CD4-positive, alpha-beta T cell (primary cell): ENCODE measurements at regions not wholly inside any gene's neighbourhood (a gene's known extent, or its start where the extent isn't known, plus 50 kb on each side); places are given as distances from the start of the nearest gene placed in this dataset.

Experiments used
- ATAC-seq: fragments of 200-7000 bp; cut with Tn5 transposase; one replicate; pipeline ENCODE4 v1.10.0; 2022; ENCODE audit warnings: mild to moderate bottlenecking; ENCODE audit not compliant: poor library complexity
- CTCF ChIA-PET: fragments of 350-600 bp; sonication (Branson Sonifier 250); formaldehyde crosslinking; loops from one replicate; lab custom pipeline; 2021; ENCODE audit warnings: antibody characterized with exemption, inconsistent platforms; lab: Charles Lee
- POLR2A ChIA-PET: fragments of 350-600 bp; sonication (Branson Sonifier 250); formaldehyde crosslinking; loops from one replicate; lab custom pipeline; 2021; ENCODE audit warnings: antibody characterized with exemption, inconsistent platforms; lab: Charles Lee
- DNase-seq, 14 experiments: peaks; one replicate each; pipeline ENCODE4 v3.0.0-alpha.2; 2013 to 2020; ENCODE audit warnings: mixed read lengths in 2 of 14
- H3K27ac ChIP-seq, 2 donors: one replicate each; pipeline versions ENCODE4 v1.5.1 to v1.7.0; 2013; ENCODE audit warnings: low read length in 2 of 2, low read depth in 1 of 2, mild to moderate bottlenecking in 1 of 2
- H3K27me3 ChIP-seq, 2 experiments: 1 replicate in 1 of 2; 2 replicates in 1 of 2; pipeline versions ENCODE4 v1.6.1 to v1.7.0; 2013; ENCODE audit warnings: low read length in 2 of 2, control low read depth in 1 of 2, mild to moderate bottlenecking in 1 of 2, moderate library complexity in 1 of 2; ENCODE audit not compliant: insufficient read depth in 2 of 2, control insufficient read depth in 1 of 2
- H3K36me3 ChIP-seq: one replicate; pipeline ENCODE4 v1.6.1; 2013; ENCODE audit warnings: low read length, control low read depth; ENCODE audit not compliant: insufficient read depth
- H3K4me1 ChIP-seq: one replicate; pipeline ENCODE4 v1.6.1; 2013; ENCODE audit warnings: low read length, control low read depth; ENCODE audit not compliant: insufficient read depth
- H3K4me3 ChIP-seq: one replicate; pipeline ENCODE4 v1.5.1; 2013; ENCODE audit warnings: mild to moderate bottlenecking, low read length, moderate library complexity
- H3K9me3 ChIP-seq, 2 experiments: 1 replicate in 1 of 2; 2 replicates in 1 of 2; pipeline versions ENCODE4 v1.6.1 to v1.7.0; 2013; ENCODE audit warnings: low read length in 2 of 2, mild to moderate bottlenecking in 2 of 2, control low read depth in 1 of 2, moderate library complexity in 1 of 2; ENCODE audit not compliant: control insufficient read depth in 1 of 2, insufficient read depth in 1 of 2
- H3K27ac Mint-ChIP-seq: one replicate; pipeline ENCODE4 v1.8.0; 2020; ENCODE audit warnings: mixed read lengths
- H3K27me3 Mint-ChIP-seq: one replicate; pipeline ENCODE4 v1.8.0; 2021; ENCODE audit warnings: mixed read lengths
- H3K36me3 Mint-ChIP-seq: one replicate; pipeline ENCODE4 v1.8.0; 2021; ENCODE audit warnings: low read depth, mixed read lengths
- H3K4me1 Mint-ChIP-seq: one replicate; pipeline ENCODE4 v1.8.0; 2021; ENCODE audit warnings: low read depth, mixed read lengths
- H3K4me3 Mint-ChIP-seq: one replicate; pipeline ENCODE4 v1.8.0; 2020; ENCODE audit warnings: mild to moderate bottlenecking, mixed read lengths
- H3K9me3 Mint-ChIP-seq: one replicate; pipeline ENCODE4 v1.8.0; 2020; ENCODE audit warnings: mixed read lengths
- CTCF ChIP-seq: fragments of 200-600 bp; IDR thresholded peaks from one replicate; pipeline ENCODE4 v1.8.0; 2022; ENCODE audit warnings: antibody characterized with exemption, mild to moderate bottlenecking
- intact Hi-C, 2 experiments: fragments of 100-400 bp; cut with DNase I in 1 of 2; cut with micrococcal nuclease in 1 of 2; formaldehyde crosslinking; loops; one replicate each; pipeline versions ENCODE4 v1.15.1 to v1.9.0; 2023 to 2025; cut with DNase I, micrococcal nuclease

DNA sequence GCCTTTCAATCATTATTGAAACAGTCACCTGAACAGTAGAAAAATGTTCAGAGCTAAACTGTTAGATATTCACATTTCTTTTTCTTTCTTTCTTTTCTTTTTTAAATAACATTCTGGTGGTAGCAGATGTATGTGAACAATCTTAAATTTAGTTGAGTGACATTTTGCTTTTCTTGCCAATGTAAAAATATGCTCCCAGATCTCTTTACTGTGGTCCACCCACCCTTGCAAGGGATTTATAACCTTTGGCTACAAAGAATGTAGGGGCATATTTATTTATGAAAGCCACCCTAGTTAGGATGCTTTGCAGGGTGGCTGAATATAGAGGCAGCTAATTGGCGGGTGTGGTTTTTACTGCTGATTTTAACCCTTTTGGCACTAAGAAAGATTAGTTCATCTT, 473.9 kb downstream of the MFSD1 start:
- intact Hi-C loops = no loop called here
- H3K27ac ChIP-seq = no peak overlapping the region
- Mint-ChIP-seq H3K4me3 (no peak overlapping the region), H3K27me3 (no peaks in the 10 kb centered on the region), H3K4me1 (no peaks in the 10 kb centered on the region), H3K27ac (no peak overlapping the region), H3K9me3 (peaks cover 2% of the 10 kb centered on the region), H3K36me3 (no peaks in the 10 kb centered on the region)
- ATAC-seq (no peak), DNase-seq (no peak)
- ChIA-PET POLR2A (no interaction called here), CTCF (no interaction called here)
- H3K9me3 ChIP-seq = no peaks in the 10 kb centered on the region
- no peaks in the 10 kb centered on the region for H3K4me1 ChIP-seq
- no peaks in the 10 kb centered on the region for H3K36me3 ChIP-seq
- H3K4me3 ChIP-seq = no peak overlapping the region
- TF ChIP-seq CTCF = no peak
- H3K27me3 ChIP-seq = no peaks in the 10 kb centered on the region

DNA sequence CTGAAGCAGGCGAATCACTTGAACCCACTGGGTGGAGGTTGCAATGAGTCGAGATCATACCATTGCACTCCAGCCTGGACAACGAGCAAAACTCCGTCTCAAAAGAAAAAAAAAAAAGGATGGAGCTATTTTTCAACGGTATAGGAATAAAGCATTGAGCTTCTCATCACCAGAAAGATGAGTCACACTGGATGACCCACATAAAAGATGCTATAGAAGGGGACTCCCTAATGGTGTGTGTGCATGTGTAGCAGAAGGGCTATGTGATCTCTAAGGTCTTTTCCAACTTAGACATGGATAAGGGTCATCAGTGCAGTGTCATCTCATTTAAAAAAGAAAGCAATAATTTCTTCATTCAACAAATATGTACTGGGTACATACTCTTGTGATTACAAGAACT, 476.0 kb downstream of the MFSD1 start:
- Histone ChIP-seq H3K27ac (no peak overlapping the region), H3K27me3 (no peaks in the 10 kb centered on the region), H3K9me3 (no peaks in the 10 kb centered on the region), H3K36me3 (no peaks in the 10 kb centered on the region), H3K4me1 (no peaks in the 10 kb centered on the region), H3K4me3 (no peak overlapping the region)
- intact Hi-C loops = no loop called here
- DNase-seq (no peak), ATAC-seq (no peak)
- TF ChIP-seq CTCF = no peak
- ChIA-PET CTCF (no interaction called here), POLR2A (no interaction called here)
- no peak overlapping the region for H3K4me3 Mint-ChIP-seq
- H3K36me3 Mint-ChIP-seq = no peaks in the 10 kb centered on the region
- H3K27me3 Mint-ChIP-seq = no peaks in the 10 kb centered on the region
- H3K4me1 Mint-ChIP-seq = no peaks in the 10 kb centered on the region
- H3K9me3 Mint-ChIP-seq = peaks cover 2% of the 10 kb centered on the region
- H3K27ac Mint-ChIP-seq = no peak overlapping the region

DNA sequence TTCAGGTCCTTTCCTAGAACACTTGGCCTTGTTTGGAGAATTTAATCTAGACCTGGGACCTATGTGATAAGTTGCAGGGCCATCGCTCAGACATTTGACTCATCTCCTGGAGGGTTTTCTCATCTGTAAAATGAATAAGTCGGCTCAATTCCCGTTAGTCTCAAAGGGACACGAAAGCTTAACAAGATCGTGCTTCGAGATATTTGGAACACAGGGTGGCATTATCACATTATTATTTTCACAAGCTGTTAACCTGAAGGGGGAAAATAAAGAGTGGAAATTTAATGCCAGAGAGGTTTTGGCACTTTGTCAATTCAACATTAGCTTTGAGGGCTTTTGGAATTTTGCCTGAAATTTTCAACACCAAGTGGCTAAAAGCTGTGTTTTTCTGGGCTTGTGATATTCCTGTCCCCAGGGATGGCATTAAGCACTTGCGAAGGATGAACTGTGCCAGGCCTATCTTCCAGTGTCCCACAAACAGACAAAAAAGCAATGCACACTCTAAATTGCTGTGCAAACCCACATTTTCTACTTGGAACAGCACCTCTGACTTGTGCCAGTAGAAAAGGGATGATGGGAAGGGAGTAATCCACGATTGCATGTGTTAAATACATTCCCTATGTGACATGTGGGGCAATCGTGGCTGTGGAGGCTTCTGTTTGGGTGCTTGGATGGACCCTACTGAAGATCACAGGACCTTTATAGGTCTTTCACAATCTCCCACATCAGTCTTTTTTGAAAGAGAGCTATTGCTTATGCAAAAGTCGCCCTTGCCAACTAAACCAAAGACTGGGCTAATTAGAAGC, 478.7 kb downstream of the MFSD1 start:
- ChIA-PET POLR2A (no interaction called here), CTCF (interaction anchor here (1.4 kb wide), 1 partner anchor 20 kb away, joined by 3 read pairs; no protein-coding TSS in a partner anchor)
- no peak for TF ChIP-seq CTCF
- H3K27ac ChIP-seq = no peak overlapping the region
- no peaks in the 10 kb centered on the region for H3K27me3 ChIP-seq
- no peaks in the 10 kb centered on the region for H3K4me1 Mint-ChIP-seq
- ATAC-seq = no peak
- H3K4me3 ChIP-seq = no peak overlapping the region
- no peaks in the 10 kb centered on the region for H3K36me3 Mint-ChIP-seq
- H3K4me3 Mint-ChIP-seq = no peak overlapping the region
- H3K27ac Mint-ChIP-seq = no peak overlapping the region
- no peaks in the 10 kb centered on the region for H3K9me3 ChIP-seq
- no peak for DNase-seq
- H3K27me3 Mint-ChIP-seq = no peaks in the 10 kb centered on the region
- H3K4me1 ChIP-seq = no peaks in the 10 kb centered on the region
- intact Hi-C loops = no loop called here
- H3K9me3 Mint-ChIP-seq = peaks cover 2% of the 10 kb centered on the region
- no peaks in the 10 kb centered on the region for H3K36me3 ChIP-seq
